Sciatic nerve (tissue), 2 donors: ENCODE measurements at regions not wholly inside any gene's neighbourhood (a gene's known extent, or its start where the extent isn't known, plus 50 kb on each side); places are given as distances from the start of the nearest gene placed in this dataset.

Source experiments
- ATAC-seq: fragments of 200-7000 bp; cut with Tn5 transposase; one replicate; pipeline ENCODE4 v1.9.1; 2020; ENCODE audit warnings: mild to moderate bottlenecking, moderate library complexity
- DNase-seq: peaks from one replicate; pipeline ENCODE4 v3.0.0-alpha.2; 2020; ENCODE audit warnings: low spot score
- intact Hi-C: fragments of 100-400 bp; cut with DNase I; formaldehyde crosslinking; loops from one replicate; pipeline ENCODE4 v1.14.2; 2022
- donor health status: DM: no; HTN: no; CAD: no.
- donor health status: DM: no; HTN: no; CAD: no.

DNA sequence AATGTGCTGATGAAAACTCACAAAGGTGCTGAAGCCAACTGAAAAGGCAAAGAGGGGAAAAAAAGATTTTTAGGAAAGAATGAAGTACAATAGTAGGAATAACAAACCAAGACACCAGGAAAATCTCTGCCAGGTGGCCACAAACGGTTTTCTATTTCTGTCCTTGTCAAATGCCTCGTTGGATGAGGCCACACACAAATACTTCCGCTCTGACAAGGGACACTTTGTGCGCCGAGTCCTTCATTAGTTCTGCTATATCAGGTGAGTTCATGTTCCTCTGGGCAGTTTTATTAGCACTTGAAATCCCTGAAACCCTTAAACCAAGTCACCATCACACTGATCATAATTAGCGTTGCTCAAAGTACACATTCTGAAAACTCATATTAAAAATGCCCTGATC is 373.1 kb downstream of the VPS13C start:
- DNase-seq (no peak), ATAC-seq (no peak)
- intact Hi-C loops: no loop called here

DNA sequence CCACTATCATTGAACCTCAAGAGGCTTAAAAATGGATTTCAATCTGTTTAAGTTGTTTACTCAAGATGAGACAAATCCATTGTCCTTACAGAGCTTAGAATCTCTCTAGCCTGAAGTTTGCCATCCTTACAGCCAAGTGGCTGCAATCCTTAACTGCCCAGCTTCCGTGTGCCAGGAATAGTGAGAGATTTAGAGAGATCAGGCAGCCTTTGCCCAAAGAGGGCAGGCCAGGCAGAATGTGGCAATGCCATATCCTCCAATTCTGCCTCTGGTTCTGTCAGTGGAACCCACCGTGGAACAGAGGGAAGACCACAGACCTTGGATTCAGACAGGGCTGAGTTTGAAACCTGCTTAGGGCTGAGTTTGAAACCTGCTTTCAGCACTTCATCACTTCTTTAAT is 374.3 kb downstream of the VPS13C start:
- DNase-seq (no peak), ATAC-seq (no peak)
- intact Hi-C loops: no loop called here

DNA sequence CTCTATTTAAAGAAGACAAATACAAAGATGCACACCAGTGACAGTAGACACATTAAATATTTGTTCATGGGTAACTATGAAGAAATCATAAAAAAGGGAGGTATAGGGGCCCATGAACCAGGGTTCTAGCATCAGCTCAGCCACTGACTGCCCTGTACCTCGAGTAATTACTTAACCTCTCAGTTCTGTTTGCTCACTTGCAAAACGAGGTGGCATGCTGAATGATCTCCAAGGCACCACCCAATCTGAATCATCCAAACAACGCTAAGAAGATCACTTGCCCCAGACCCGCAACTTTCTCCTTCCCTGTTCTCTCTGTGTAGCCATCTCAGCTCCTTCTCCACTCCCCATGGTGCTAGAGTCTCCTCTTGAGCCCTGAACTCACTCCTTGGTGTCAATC is 374.7 kb downstream of the VPS13C start:
- DNase-seq: no peak
- intact Hi-C loops: no loop called here
- ATAC-seq: no peak

DNA sequence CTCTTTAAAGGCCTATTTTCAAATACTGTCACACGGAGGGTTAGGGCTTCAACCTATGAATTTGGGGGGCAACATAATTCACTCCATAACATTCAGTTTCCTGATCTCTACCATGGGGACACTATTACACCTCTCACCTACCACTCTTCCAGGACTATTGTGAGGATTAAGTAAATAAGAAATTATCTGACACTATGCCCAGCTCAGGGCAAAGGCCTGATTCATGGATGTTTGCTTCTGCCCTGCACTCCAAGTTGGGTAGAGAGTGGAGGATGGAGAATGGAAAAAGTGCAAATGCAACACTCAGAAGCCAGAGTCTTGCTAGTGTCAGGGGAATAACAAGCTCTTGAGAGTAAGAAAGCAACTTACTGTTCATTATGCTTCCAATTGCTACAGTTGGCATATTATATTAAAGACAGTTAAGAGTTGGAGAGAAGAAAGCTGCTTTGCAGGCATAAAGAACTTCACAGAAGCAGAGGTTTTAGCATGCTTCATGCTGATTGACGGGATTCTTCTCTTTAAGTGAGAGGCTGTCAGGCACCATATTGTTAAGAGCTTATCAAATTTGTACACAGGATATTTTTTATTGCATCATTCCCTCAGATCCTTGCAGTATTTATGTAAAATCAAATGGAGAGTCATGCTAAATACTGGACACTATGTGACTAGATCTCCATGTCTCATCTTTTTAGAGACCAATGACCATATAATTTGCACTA is 375.3 kb downstream of the VPS13C start:
- intact Hi-C loops: no loop called here
- DNase-seq (no peak), ATAC-seq (peak; percentile 22)

- no peak for DNase-seq
- no peak for ATAC-seq
- intact Hi-C loops: no loop called here
Measured at GRCh38 chr15:61682891-61683735, 377.1 kb downstream of the VPS13C start.

GRCh38 chr15:61681676-61682075 is 378.6 kb downstream of the VPS13C start:
- ATAC-seq (no peak), DNase-seq (no peak)
- intact Hi-C loops: no loop called here

GRCh38 chr15:61681038-61681418 is 379.2 kb downstream of the VPS13C start:
- intact Hi-C loops: no loop called here
- ATAC-seq: no peak
- no peak for DNase-seq

DNA sequence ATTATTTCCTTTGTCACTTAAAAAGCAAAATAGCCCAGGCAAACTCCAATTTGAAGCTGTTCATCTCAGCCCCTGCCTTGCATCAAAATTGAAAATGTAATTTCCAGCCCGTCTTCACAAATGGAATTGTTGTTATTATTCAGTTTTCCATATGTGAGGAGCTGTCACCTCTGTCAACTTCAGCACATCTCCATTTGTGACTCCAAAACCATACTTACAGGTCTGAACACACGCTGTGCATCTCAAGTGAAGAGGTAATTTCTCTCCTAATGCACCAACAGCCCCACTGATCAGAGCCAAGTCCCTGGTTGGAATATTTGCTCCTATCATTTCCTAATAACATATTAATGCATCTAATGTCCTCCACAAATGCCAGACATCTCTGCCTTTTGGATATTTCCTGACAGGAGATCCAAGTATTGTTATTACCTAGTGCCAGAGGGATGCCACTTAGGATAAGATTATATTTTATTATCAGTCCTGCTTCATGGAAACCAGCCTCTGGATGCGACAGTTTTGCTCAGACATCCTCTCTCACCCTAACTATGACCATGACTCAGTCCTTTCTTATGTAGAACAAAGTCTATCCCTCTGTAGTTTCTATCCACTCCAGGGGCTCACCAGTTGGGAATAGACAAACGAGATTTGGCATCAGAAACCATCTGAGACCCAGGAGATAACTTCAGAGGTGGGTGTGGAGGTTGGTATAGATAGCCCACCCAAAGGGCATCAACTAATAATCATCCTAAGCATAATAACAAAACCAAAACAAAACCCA is 379.8 kb downstream of the VPS13C start:
- intact Hi-C loops: no loop called here
- DNase-seq: no peak
- no peak for ATAC-seq

DNA sequence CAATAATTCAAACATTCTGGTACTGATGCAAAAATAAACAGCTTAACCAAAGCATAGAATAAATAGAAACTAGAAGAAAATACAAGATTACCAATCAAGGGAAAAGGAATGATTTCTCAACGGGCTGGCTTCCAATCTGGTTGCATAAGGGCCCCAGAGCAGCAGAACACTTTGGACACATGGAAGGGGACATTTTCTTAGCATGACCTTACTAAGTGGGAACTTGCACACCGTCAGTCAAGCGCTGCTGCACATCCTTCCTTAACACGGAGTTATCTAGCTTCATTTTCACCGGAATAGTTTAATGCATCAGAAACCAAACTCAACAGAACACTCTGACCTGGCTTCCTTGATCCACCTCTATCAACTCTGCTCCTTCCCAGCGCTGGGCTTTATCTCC is 388.5 kb downstream of the VPS13C start:
- intact Hi-C loops: no loop called here
- peak; percentile 68 for ATAC-seq
- DNase-seq: no peak

DNA sequence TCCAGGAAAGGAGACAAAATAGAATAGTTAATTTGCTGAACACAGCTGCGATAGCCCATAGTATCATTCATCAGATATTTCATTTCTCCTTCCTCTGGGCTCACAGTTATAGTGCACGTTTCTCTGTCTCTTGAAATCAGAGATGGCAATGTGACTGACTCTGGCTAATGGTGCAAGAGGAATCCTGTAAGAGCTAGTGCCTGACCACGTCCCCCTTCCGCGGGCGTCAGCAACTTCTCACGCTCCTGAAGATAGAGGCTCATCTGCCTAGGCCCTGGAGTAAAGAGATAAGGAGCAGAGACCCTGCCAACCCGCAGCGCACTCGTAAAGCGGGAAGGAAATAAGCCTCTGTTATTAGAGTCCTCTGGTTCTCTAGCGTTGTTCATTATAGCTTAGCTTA is 391.8 kb downstream of the VPS13C start:
- intact Hi-C loops: no loop called here
- ATAC-seq (no peak), DNase-seq (no peak)

GRCh38 chr15:61661791-61662190 is 398.5 kb downstream of the VPS13C start:
- ATAC-seq (peak; percentile 61), DNase-seq (no peak)
- intact Hi-C loops: no loop called here

DNA sequence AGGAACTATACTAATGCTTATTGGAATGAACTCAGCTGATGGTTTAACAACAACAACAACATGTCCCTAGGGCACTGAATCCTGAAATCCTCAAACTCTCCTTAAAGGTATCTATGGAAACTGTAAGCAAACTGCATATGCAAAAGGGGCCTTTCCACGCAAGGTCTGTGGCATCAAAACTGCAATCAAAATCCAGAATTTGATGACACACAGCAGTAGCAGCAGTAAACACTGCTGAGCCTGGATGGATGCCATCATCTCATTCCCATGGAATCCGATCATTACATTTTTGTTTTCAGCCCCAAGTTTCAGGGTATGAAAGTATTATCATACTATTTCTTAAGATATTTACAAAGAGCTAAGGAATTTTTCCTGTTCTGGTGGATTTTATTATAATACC is 399.7 kb downstream of the VPS13C start:
- ATAC-seq (peak; percentile 40), DNase-seq (no peak)
- intact Hi-C loops: no loop called here

GRCh38 chr15:61659566-61660190 is 400.6 kb downstream of the VPS13C start:
- intact Hi-C loops: no loop called here
- DNase-seq: no peak
- no peak for ATAC-seq

DNA sequence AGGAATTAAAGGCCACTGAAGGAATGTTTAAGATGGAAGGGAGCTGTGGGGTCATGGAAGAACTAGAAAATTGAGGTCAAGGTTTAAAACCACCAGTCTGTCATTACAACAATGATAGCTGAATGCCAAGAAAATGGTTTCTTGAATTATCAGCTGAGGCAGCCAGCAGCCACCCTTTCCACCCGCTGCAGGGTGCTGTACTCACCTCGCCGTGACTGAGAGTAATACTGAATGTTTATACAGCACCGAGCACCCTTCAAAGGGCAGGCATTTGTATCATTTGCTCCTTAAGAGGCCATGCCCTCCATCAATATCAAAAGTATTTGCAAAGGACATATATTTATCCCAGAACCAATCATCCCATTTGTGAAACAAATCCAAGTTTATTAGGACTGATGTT is 402.8 kb downstream of the VPS13C start:
- intact Hi-C loops: no loop called here
- DNase-seq: no peak
- ATAC-seq: no peak

- intact Hi-C loops: no loop called here
- ATAC-seq (no peak), DNase-seq (no peak)
Measured at GRCh38 chr15:61656391-61656790, 403.9 kb downstream of the VPS13C start.

GRCh38 chr15:61655881-61656280 is 404.4 kb downstream of the VPS13C start:
- intact Hi-C loops: no loop called here
- ATAC-seq: peak; percentile 87

DNA sequence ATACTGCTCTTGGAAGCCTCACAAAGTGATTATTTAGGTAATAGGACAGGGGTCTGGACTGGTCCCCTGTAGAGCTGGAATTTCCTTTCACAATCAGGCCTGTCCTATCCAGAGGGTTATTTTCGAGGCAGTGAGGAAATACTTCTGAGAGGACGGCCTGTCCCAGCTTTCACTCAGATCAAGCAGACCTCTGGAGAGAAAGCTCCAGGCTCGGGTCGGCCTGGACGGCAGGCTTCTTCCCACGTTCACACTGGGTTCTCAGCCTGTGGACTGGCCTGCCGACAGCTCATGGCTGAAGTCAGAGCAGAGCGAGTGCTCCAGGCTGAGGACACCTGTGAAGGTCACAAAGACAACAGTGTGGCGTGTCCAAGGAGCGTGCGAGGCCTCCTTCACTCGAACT is 405.3 kb downstream of the VPS13C start:
- ATAC-seq: peak; percentile 86
- intact Hi-C loops: no loop called here
- no peak for DNase-seq

More at GRCh38 chr15:61655881-61656280, 404.4 kb downstream of the VPS13C start:
- DNase-seq: no peak

DNA sequence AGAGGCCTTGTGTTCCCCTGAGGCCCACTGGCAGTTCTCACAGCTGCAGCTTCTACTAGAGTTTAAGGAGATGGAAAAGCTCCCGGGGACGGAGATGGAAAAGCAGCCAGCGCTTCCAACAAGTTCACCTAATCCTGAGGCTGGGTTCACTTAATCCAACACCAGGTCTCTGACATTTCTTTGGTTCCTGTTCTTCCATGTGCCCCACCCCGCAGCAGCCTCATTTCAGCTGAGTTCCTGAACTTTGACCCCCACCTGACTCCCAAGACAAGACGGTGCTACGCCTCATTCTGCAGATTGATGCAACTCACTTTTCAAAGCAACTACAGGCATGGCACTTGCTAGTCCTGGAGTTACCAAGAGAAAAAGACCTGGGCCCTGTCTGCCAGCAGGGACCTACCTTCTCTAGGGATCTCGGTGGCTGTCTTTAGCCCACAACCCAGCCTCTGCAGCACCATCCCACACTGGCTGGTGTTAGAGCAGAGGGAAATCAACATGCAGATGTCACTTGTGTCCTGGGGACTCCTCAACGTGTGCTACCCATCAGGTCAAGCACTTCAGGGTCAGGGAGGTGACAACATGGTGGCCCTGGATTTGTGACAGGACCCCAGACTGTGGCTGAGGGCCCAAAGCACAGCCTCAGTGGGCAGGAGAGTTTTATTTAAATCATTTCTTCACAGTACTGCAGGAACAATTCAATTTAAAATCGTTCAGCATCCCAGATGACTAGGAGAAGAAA is 406.1 kb downstream of the VPS13C start:
- intact Hi-C loops: no loop called here
- ATAC-seq: no peak
- no peak for DNase-seq

DNA sequence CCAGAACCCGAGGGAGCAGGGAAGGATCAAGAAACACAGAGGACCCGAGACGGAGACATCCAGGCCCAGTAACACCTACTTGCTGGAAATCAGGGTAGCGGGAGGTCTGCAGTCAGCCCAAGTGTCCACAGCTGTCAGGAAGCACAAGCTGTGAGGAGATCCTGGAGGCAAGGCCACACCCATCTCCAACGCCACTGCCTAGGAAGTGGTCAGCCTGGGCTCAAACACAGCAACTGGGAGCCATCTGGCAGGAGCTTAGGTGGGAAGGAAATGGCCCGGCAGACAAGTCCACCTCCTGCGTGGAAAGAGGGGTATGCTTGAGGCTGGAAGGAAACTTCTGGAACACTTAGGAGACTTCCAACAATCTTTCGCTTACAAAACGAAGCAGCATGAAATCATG is 407.1 kb downstream of the VPS13C start:
- DNase-seq (no peak), ATAC-seq (peak; percentile 72)
- intact Hi-C loops: no loop called here
